GM12864 (cell line): ENCODE measurements at regions not wholly inside any gene's neighbourhood (a gene's known extent, or its start where the extent isn't known, plus 50 kb on each side); places are given as distances from the start of the nearest gene placed in this dataset.

Experiments
- DNase-seq: peaks from one replicate; pipeline ENCODE4 v3.0.0-alpha.2; 2011; ENCODE audit warnings: low read depth
- H3K4me3 ChIP-seq: 2 replicates; pipeline ENCODE4 v1.5.1; 2011; ENCODE audit warnings: mild to moderate bottlenecking, low read depth, low read length, control low read depth
- CTCF ChIP-seq: IDR thresholded peaks from 2 replicates; pipeline ENCODE4 v1.5.1; 2011; ENCODE audit warnings: low read depth, mild to moderate bottlenecking, moderate library complexity, low read length, control low read depth, inconsistent platforms; ENCODE audit errors: missing control alignments

- no peak for TF ChIP-seq CTCF
- no peak for DNase-seq
- no peak overlapping the region for H3K4me3 ChIP-seq
These were observed 427.1 kb upstream of the NR2F2 start for GRCh38 chr15:95903352-95903751.

GRCh38 chr15:95910643-95911212, 419.8 kb upstream of the NR2F2 start:
- no peak overlapping the region for H3K4me3 ChIP-seq
- no peak for DNase-seq

GRCh38 chr15:95911570-95912279, 418.8 kb upstream of the NR2F2 start:
- no peak for TF ChIP-seq CTCF
- no peak overlapping the region for H3K4me3 ChIP-seq
- DNase-seq = no peak

More at GRCh38 chr15:95910643-95911212, 419.8 kb upstream of the NR2F2 start:
- no peak for TF ChIP-seq CTCF

- no peak overlapping the region for H3K4me3 ChIP-seq
- TF ChIP-seq CTCF = no peak
- DNase-seq = no peak
These were observed 418.2 kb upstream of the NR2F2 start for GRCh38 chr15:95912280-95912625.

GRCh38 chr15:95912728-95913127, 417.8 kb upstream of the NR2F2 start:
- DNase-seq = no peak

GRCh38 chr15:95916568-95916967, 413.9 kb upstream of the NR2F2 start:
- H3K4me3 ChIP-seq = no peak overlapping the region
- no peak for DNase-seq
- TF ChIP-seq CTCF = no peak

More at GRCh38 chr15:95912728-95913127, 417.8 kb upstream of the NR2F2 start:
- H3K4me3 ChIP-seq = no peak overlapping the region
- TF ChIP-seq CTCF = no peak

GRCh38 chr15:95918525-95918924, 412.0 kb upstream of the NR2F2 start:
- no peak for TF ChIP-seq CTCF
- DNase-seq = no peak
- no peak overlapping the region for H3K4me3 ChIP-seq
